G401 (cell line): ENCODE measurements at regions not wholly inside any gene's neighbourhood (a gene's known extent, or its start where the extent isn't known, plus 50 kb on each side); places are given as distances from the start of the nearest gene placed in this dataset.

Source experiments
- DNase-seq: peaks from one replicate; pipeline ENCODE4 v3.0.0-alpha.2; 2015; ENCODE audit warnings: low spot score
- in situ Hi-C: cut with HindIII; loops from 2 replicates; pipeline ENCODE4 v1.10.0; 2016; ENCODE audit warnings: low sequenced_read_pairs, mixed read lengths

- in situ Hi-C loops = no loop called here
- no peak for DNase-seq
These were observed 871.0 kb downstream of the CDH11 start for GRCh38 chr16:64250866-64251265.

- DNase-seq = no peak
- in situ Hi-C loops = no loop called here
These were observed 879.4 kb downstream of the CDH11 start for GRCh38 chr16:64242492-64242891.

GRCh38 chr16:64240586-64240985 lies 881.3 kb downstream of the CDH11 start:
- no peak for DNase-seq

GRCh38 chr16:64238571-64238970 lies 883.3 kb downstream of the CDH11 start:
- in situ Hi-C loops = no loop called here
- DNase-seq = no peak

More at GRCh38 chr16:64240586-64240985, 881.3 kb downstream of the CDH11 start:
- in situ Hi-C loops = no loop called here

GRCh38 chr16:64236316-64236715 lies 885.5 kb downstream of the CDH11 start:
- DNase-seq = no peak
- in situ Hi-C loops = no loop called here

GRCh38 chr16:64234200-64234599 lies 887.7 kb downstream of the CDH11 start:
- in situ Hi-C loops = no loop called here
- DNase-seq = no peak

- in situ Hi-C loops = no loop called here
- no peak for DNase-seq
These were observed 896.2 kb downstream of the CDH11 start for GRCh38 chr16:64225696-64226095.

- no peak for DNase-seq
- in situ Hi-C loops = no loop called here
These were observed 896.8 kb downstream of the CDH11 start for GRCh38 chr16:64225036-64225435.

GRCh38 chr16:64217789-64218535 lies 903.9 kb downstream of the CDH11 start:
- in situ Hi-C loops = no loop called here

GRCh38 chr16:64215730-64216129 lies 906.1 kb downstream of the CDH11 start:
- in situ Hi-C loops = no loop called here
- no peak for DNase-seq

More at GRCh38 chr16:64217789-64218535, 903.9 kb downstream of the CDH11 start:
- no peak for DNase-seq

GRCh38 chr16:64211331-64211730 lies 910.5 kb downstream of the CDH11 start:
- no peak for DNase-seq
- in situ Hi-C loops = no loop called here

GRCh38 chr16:64206862-64207261 lies 915.0 kb downstream of the CDH11 start:
- in situ Hi-C loops = no loop called here
- no peak for DNase-seq

- no peak for DNase-seq
- in situ Hi-C loops = no loop called here
These were observed 918.7 kb downstream of the CDH11 start for GRCh38 chr16:64203126-64203525.

- no peak for DNase-seq
- in situ Hi-C loops = no loop called here
These were observed 919.3 kb downstream of the CDH11 start for GRCh38 chr16:64202571-64202970.

GRCh38 chr16:64196444-64196843 lies 925.4 kb downstream of the CDH11 start:
- no peak for DNase-seq
- in situ Hi-C loops = no loop called here

GRCh38 chr16:64185954-64186353 lies 935.9 kb downstream of the CDH11 start:
- in situ Hi-C loops = no loop called here
- no peak for DNase-seq

- in situ Hi-C loops = no loop called here
- no peak for DNase-seq
These were observed 937.7 kb downstream of the CDH11 start for GRCh38 chr16:64184156-64184555.

- in situ Hi-C loops = no loop called here
- DNase-seq = no peak
These were observed 938.9 kb downstream of the CDH11 start for GRCh38 chr16:64182985-64183384.

GRCh38 chr16:64181271-64181925 lies 940.5 kb downstream of the CDH11 start:
- no peak for DNase-seq
- in situ Hi-C loops = no loop called here

GRCh38 chr16:64180136-64180900 lies 941.5 kb downstream of the CDH11 start:
- DNase-seq = no peak
- in situ Hi-C loops = no loop called here
